NCI-H446 treated with DMSO at 0.1 percent for 48 hours (cell line): ENCODE measurements at regions not wholly inside any gene's neighbourhood (a gene's known extent, or its start where the extent isn't known, plus 50 kb on each side); places are given as distances from the start of the nearest gene placed in this dataset.
"Not testable (repeated sequence)": the region's sequence is repeated elsewhere in the genome, so short reads cannot be mapped to it uniquely, and the experiment has no call there.

ENCODE experiments used
- DNase-seq: peaks from one replicate; lab custom pipeline; 2025; lab: John Stamatoyannopoulos, UW

GRCh38 chr16:5159537-5159936, 61.9 kb upstream of the EEF2KMT start:
- not testable (repeated sequence) for DNase-seq

DNA sequence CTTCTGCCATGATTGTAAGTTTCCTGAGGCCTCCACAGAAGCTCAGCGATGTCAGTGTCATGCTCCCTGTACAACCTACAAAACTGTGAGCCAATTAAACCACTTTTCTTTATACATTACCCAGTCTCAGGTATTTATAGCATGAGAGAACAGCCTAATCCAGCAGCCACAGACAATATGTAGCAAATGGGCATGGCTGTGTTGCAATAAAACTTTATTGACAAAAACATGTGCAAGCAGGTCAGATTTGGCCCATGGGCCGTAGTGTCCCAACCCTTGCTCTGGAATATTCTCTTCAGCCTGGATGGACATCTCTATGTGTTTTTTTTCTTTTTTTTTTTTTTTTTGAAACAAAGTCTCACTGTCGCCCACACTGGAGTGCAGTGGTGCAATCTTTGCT, 60.9 kb upstream of the EEF2KMT start:
- no peak for DNase-seq

DNA sequence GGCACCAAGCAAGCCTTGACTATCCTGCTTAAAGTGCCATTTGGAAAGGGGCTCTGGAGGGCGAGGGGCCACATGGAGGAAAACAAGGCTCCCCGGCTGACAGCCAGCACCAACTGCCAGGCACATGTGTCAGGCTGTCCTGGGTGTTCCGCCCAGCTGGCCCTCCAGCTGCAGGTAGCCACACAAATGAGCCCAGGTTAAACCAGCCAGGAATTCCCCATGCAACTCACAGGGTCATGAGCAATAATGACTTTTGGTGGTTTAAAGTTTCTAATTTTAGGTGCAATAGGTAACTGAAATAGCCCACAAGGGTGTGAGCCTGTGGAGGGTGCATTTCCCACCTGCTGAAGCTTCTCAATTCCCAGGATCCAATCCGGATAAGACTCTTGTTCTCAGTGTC, 58.9 kb upstream of the EEF2KMT start:
- DNase-seq, result not testable (repeated sequence)

DNA sequence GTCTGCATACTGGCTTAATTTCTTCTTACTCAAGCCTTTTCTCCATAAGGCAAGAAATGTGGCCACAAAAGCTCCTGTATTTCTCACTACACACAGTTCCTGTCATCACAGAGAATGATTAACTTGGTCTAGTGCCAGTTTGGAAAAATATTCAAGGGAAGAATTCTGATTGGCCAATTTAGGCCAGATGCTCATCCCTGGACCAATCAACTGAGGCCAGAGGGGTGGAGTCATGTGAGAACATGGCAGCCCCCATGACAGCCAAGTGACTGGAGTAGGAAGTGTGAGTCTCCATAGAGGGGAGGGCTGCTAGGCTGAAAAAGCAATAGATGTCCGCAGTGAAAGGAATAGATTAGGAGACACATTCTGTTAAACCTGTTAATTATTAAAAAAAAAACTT, 56.4 kb upstream of the EEF2KMT start:
- not testable (repeated sequence) for DNase-seq

GRCh38 chr16:5151409-5151808, 53.8 kb upstream of the EEF2KMT start:
- not testable (repeated sequence) for DNase-seq
